Endothelial cell of umbilical vein (primary cell): ENCODE measurements at regions not wholly inside any gene's neighbourhood (a gene's known extent, or its start where the extent isn't known, plus 50 kb on each side); places are given as distances from the start of the nearest gene placed in this dataset.

Experiments
- BruUV-seq: library from RNA; stranded (reverse); fragments of 400-500 nt; replicated peaks from 2 replicates; lab custom pipeline; 2021; lab: Mats Ljungman, UMichigan
- CTCF ChIA-PET: fragments of 300-600, 350-600 bp; sonication (Branson Sonifier 250); formaldehyde crosslinking; loops from one replicate; lab custom pipeline; 2021; ENCODE audit warnings: antibody characterized with exemption, inconsistent platforms; lab: Charles Lee
- POLR2A ChIA-PET: fragments of 300-600, 350-600 bp; sonication (Branson Sonifier 250); formaldehyde crosslinking; loops from one replicate; lab custom pipeline; 2021; ENCODE audit warnings: antibody characterized with exemption, inconsistent platforms; lab: Charles Lee
- DNase-seq: peaks from one replicate; pipeline ENCODE4 v3.0.0-alpha.2; 2011; ENCODE audit warnings: low read depth, low spot score
- FAIRE-seq: peaks from 2 replicates; lab custom pipeline; 2011; peaks lifted over from hg19 to GRCh38; lab: Jason Lieb, UNC
- H2AFZ ChIP-seq: 2 replicates; pipeline ENCODE4 v1.6.0; 2012; ENCODE audit warnings: low read depth, low read length, control low read depth, inconsistent platforms
- H3K27ac ChIP-seq: 2 replicates; pipeline ENCODE4 v1.5.1; 2011; ENCODE audit warnings: low read depth, mild to moderate bottlenecking, control low read depth, low read length, moderate library complexity; ENCODE audit not compliant: insufficient read depth
- H3K27me3 ChIP-seq, 2 experiments: 2 replicates each; pipeline versions ENCODE4 v1.6.0 to v1.6.1; 2011; ENCODE audit warnings: low read length in 2 of 2, mixed read lengths in 1 of 2; ENCODE audit not compliant: control insufficient read depth in 2 of 2, insufficient read depth in 2 of 2
- H3K36me3 ChIP-seq, 2 experiments: 2 replicates in 1 of 2; 3 replicates in 1 of 2; pipeline ENCODE4 v1.5.1; 2011; ENCODE audit warnings: low read length in 2 of 2, mild to moderate bottlenecking in 1 of 2, moderate library complexity in 1 of 2; ENCODE audit not compliant: control insufficient read depth in 2 of 2, insufficient read depth in 2 of 2; ENCODE audit errors: extremely low read depth in 1 of 2
- H3K4me1 ChIP-seq: 3 replicates; pipeline ENCODE4 v1.5.1; 2011; ENCODE audit warnings: mild to moderate bottlenecking, low read length; ENCODE audit not compliant: control insufficient read depth, insufficient read depth; ENCODE audit errors: extremely low read depth
- H3K4me2 ChIP-seq: 2 replicates; pipeline ENCODE4 v1.6.1; 2011; ENCODE audit warnings: low read length, control low read depth, mixed read lengths; ENCODE audit not compliant: insufficient read depth
- H3K4me3 ChIP-seq, 3 experiments: fragments of 200-600 bp in 1 of 3; sonication (generic), shearing (Covaris generic) in 1 of 3; replicated peaks in 1 of 3; 2 replicates each; pipeline ENCODE4 v1.5.1; 2011 to 2016; ENCODE audit warnings: control low read depth in 3 of 3, low read length in 3 of 3, mild to moderate bottlenecking in 2 of 3, inconsistent platforms in 1 of 3, low read depth in 1 of 3, moderate library complexity in 1 of 3; ENCODE audit not compliant: insufficient read depth in 1 of 3
- H3K79me2 ChIP-seq: 2 replicates; pipeline ENCODE4 v1.6.0; 2012; ENCODE audit warnings: low read length, inconsistent platforms; ENCODE audit not compliant: control insufficient read depth, insufficient read depth
- H3K9ac ChIP-seq: replicated peaks from 2 replicates; pipeline ENCODE3; 2011; ENCODE audit warnings: low read length, control low read depth; ENCODE audit not compliant: insufficient read depth; ENCODE audit errors: extremely low read depth
- H3K9me1 ChIP-seq: replicated peaks from 3 replicates; pipeline ENCODE4 v1.6.0; 2011; ENCODE audit warnings: mild to moderate bottlenecking, low read length; ENCODE audit not compliant: control insufficient read depth, insufficient read depth; ENCODE audit errors: extremely low read depth
- H3K9me3 ChIP-seq: replicated peaks from 2 replicates; pipeline ENCODE4 v1.5.1; 2012; ENCODE audit warnings: low read length, inconsistent platforms; ENCODE audit not compliant: control insufficient read depth, insufficient read depth
- H4K20me1 ChIP-seq: replicated peaks from 2 replicates; pipeline ENCODE3; 2011; ENCODE audit warnings: mild to moderate bottlenecking, low read length; ENCODE audit not compliant: control insufficient read depth, insufficient read depth; ENCODE audit errors: extremely low read depth
- CTCF ChIP-seq, 2 donors: IDR thresholded peaks; 1 replicate in 1 of 2; 2 replicates in 1 of 2; pipeline ENCODE4 v1.5.1; 2011; ENCODE audit warnings: low read length in 2 of 2, mild to moderate bottlenecking in 2 of 2, moderate library complexity in 2 of 2, control low read depth in 1 of 2, inconsistent platforms in 1 of 2, low read depth in 1 of 2; ENCODE audit not compliant: insufficient read depth in 1 of 2; ENCODE audit errors: extremely low read depth in 1 of 2
- EZH2 ChIP-seq: IDR thresholded peaks from 2 replicates; pipeline ENCODE4 v1.6.1; 2012; ENCODE audit warnings: borderline replicate concordance, low read depth, mild to moderate bottlenecking, moderate library complexity, low read length, inconsistent platforms; ENCODE audit not compliant: severe bottlenecking
- FOS ChIP-seq: IDR thresholded peaks from 2 replicates; pipeline ENCODE4 v1.6.1; 2011; ENCODE audit warnings: mild to moderate bottlenecking, low read length, moderate library complexity, borderline replicate concordance; ENCODE audit not compliant: insufficient read depth
- JUN ChIP-seq: IDR thresholded peaks from 2 replicates; pipeline ENCODE4 v1.6.1; 2011; ENCODE audit warnings: borderline replicate concordance, low read depth; ENCODE audit not compliant: insufficient read length, insufficient read depth
- MAX ChIP-seq: IDR thresholded peaks from 2 replicates; pipeline ENCODE4 v1.6.1; 2011; ENCODE audit not compliant: insufficient read depth, insufficient read length
- MYC ChIP-seq: IDR thresholded peaks from one replicate; pipeline ENCODE4 v1.6.1; 2011; ENCODE audit warnings: mild to moderate bottlenecking, low read depth, low read length
- POLR2A ChIP-seq: IDR thresholded peaks from 2 replicates; pipeline ENCODE4 v1.6.1; 2012; ENCODE audit warnings: low read depth, mild to moderate bottlenecking, control low read depth, low read length
- POLR2AphosphoS5 ChIP-seq: IDR thresholded peaks from 2 replicates; pipeline ENCODE4 v1.6.1; 2012; ENCODE audit warnings: low read depth, mild to moderate bottlenecking, control low read depth, low read length, moderate library complexity; ENCODE audit not compliant: insufficient read depth
- dilution Hi-C: fragments of 300-500 bp; cut with MboI; formaldehyde crosslinking; loops from one replicate; pipeline ENCODE4 v1.15.0; 2019; ENCODE audit warnings: low sequenced_read_pairs; ENCODE audit not compliant: extremely low pct_ligation_motif_present
- intact Hi-C: fragments of 100-400 bp; cut with micrococcal nuclease; formaldehyde crosslinking; loops from one replicate; pipeline ENCODE4 v1.10.0; 2022

GRCh38 chr1:243980071-243980470, 71.0 kb upstream of the ZBTB18 start:
- H3K9ac ChIP-seq = no peak overlapping the region
- H3K27me3 ChIP-seq = no peaks in the 10 kb centered on the region
- FAIRE-seq (no peak), DNase-seq (no peak)
- H3K9me3 ChIP-seq = no peaks in the 10 kb centered on the region
- TF ChIP-seq FOS (no peak), POLR2A (no peak), MYC (no peak)
- H3K4me2 ChIP-seq = no peak overlapping the region
- intact Hi-C loops = no loop called here
- no peak overlapping the region for H3K27ac ChIP-seq
- H3K9me1 ChIP-seq = no peaks in the 10 kb centered on the region
- H2AFZ ChIP-seq = no peak overlapping the region
- H4K20me1 ChIP-seq = no peaks in the 10 kb centered on the region
- H3K36me3 ChIP-seq = no peaks in the 10 kb centered on the region
- H3K79me2 ChIP-seq = no peaks in the 10 kb centered on the region
- dilution Hi-C loops = no loop called here
- H3K4me1 ChIP-seq = no peaks in the 10 kb centered on the region
- ChIA-PET POLR2A (no interaction called here), CTCF (interaction anchor here (1.3 kb wide), 1 partner anchor 11 kb away, joined by 3 read pairs; no protein-coding TSS in a partner anchor)
- no peak overlapping the region for H3K4me3 ChIP-seq
- no TSS peak for BruUV-seq

GRCh38 chr1:243979396-243979795, 71.7 kb upstream of the ZBTB18 start:
- no peak overlapping the region for H3K27ac ChIP-seq
- H3K27me3 ChIP-seq = no peaks in the 10 kb centered on the region
- no peak for FAIRE-seq
- no peaks in the 10 kb centered on the region for H3K9me1 ChIP-seq
- no peaks in the 10 kb centered on the region for H3K36me3 ChIP-seq
- DNase-seq = no peak
- no peak overlapping the region for H3K4me2 ChIP-seq
- H2AFZ ChIP-seq = no peak overlapping the region
- no peak overlapping the region for H3K4me3 ChIP-seq
- TF ChIP-seq EZH2 (no peak), FOS (no peak), POLR2AphosphoS5 (no peak), JUN (no peak), CTCF (IDR thresholded peaks at IDR 0.05; ENCODE audit: extremely low read depth in 1 of 2, insufficient read depth in 1 of 2, low read depth in 1 of 2, low read length in 2 of 2) (no peak), MAX (no peak)
- no peaks in the 10 kb centered on the region for H3K9me3 ChIP-seq
- no peaks in the 10 kb centered on the region for H3K4me1 ChIP-seq
- H4K20me1 ChIP-seq = no peaks in the 10 kb centered on the region
- POLR2A ChIA-PET = no interaction called here
- CTCF ChIA-PET = interaction anchor here (1.3 kb wide), 1 partner anchor 10 kb away, joined by 3 read pairs; no protein-coding TSS in a partner anchor
- intact Hi-C loops (no loop called here), dilution Hi-C loops (no loop called here)
- H3K79me2 ChIP-seq = no peaks in the 10 kb centered on the region
- no TSS peak for BruUV-seq
- H3K9ac ChIP-seq = no peak overlapping the region
